ENCODE measurements at regions not wholly inside any gene's neighbourhood (a gene's known extent, or its start where the extent isn't known, plus 50 kb on each side); places are given as distances from the start of the nearest gene placed in this dataset.

GRCh38 chr20:47927944-47928343, 142.7 kb upstream of the SULF2 start:
- TF ChIP-seq CTCF (IDR thresholded peaks at IDR 0.05; ENCODE audit: borderline replicate concordance, extremely low read depth, low read length, poor library complexity, severe bottlenecking): no peak
- no peak for TF ChIP-seq EZH2 (IDR thresholded peaks at IDR 0.05; ENCODE audit: borderline replicate concordance, low read depth, low read length, severe bottlenecking)
